HepG2 (cell line): ENCODE measurements at regions not wholly inside any gene's neighbourhood (a gene's known extent, or its start where the extent isn't known, plus 50 kb on each side); places are given as distances from the start of the nearest gene placed in this dataset.

Source experiments
- ARNT2 ChIP-seq: sonication (generic); formaldehyde crosslinking; IDR thresholded peaks from 2 replicates; pipeline ENCODE4 v1.8.0; 2022; ENCODE audit warnings: mild to moderate bottlenecking, low read depth, missing genetic modification reagents, moderate library complexity
- EZH2 ChIP-seq: conservative IDR thresholded peaks from 2 replicates; pipeline ENCODE4 v1.6.1; 2012; ENCODE audit warnings: mild to moderate bottlenecking, low read depth, low read length, moderate library complexity
- IRF2 ChIP-seq: IDR thresholded peaks from 2 replicates; pipeline ENCODE4 v1.6.1; 2018; ENCODE audit warnings: missing genetic modification reagents, missing compliant biosample characterization
- POLR2A ChIP-seq, 2 experiments: IDR thresholded peaks; 2 replicates each; pipeline ENCODE4 v1.6.1; 2011; ENCODE audit warnings: low read depth in 2 of 2, low read length in 2 of 2, mild to moderate bottlenecking in 1 of 2, moderate library complexity in 1 of 2; ENCODE audit not compliant: insufficient read depth in 1 of 2
- PRDM10 ChIP-seq: sonication (generic); formaldehyde crosslinking; IDR thresholded peaks from 2 replicates; pipeline ENCODE4 v1.4.0; 2020; ENCODE audit warnings: low read depth, missing genetic modification reagents
- SAFB2 ChIP-seq: sonication (generic); formaldehyde crosslinking; IDR thresholded peaks from 2 replicates; pipeline ENCODE4 v1.5.1; 2020; ENCODE audit warnings: missing genetic modification reagents, low read depth, mild to moderate bottlenecking, borderline replicate concordance
- U2AF2 ChIP-seq: fragments of 200-400 bp; formaldehyde crosslinking; IDR thresholded peaks from 2 replicates; pipeline ENCODE4 v1.6.1; 2017; ENCODE audit warnings: low read depth, mild to moderate bottlenecking, low read length
- ZNF687 ChIP-seq: sonication (generic); formaldehyde crosslinking; IDR thresholded peaks from 2 replicates; pipeline ENCODE4 v1.5.1; 2020; ENCODE audit warnings: mild to moderate bottlenecking, missing genetic modification reagents, moderate library complexity

DNA sequence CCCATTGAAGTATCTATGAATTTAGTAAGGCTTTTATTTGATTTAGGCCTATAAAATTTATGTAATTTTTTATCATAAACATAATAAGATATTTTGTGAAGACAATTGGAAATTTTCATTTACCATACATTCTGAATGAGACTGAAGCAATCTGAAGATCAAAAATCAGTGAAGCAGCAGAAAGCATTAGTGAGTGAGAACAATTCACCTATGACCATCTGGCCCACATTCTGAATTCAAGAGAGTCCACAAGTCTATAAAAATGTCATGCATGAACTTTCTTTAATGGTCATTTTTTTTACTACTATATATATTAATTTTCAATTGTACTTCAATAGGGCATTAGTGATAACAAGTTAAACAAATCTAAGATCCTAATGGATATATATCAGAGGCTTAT, 1026.6 kb upstream of the MAP3K7 start:
- TF ChIP-seq ZNF687 (no peak), ARNT2 (CRISPR knock-in tag) (no peak), PRDM10 (no peak), SAFB2 (CRISPR knock-in tag) (no peak), POLR2A (IDR thresholded peaks at IDR 0.05; ENCODE audit: insufficient read depth in 1 of 2, low read depth in 2 of 2, low read length in 2 of 2) (no peak), IRF2 (CRISPR knock-in tag) (no peak), U2AF2 (no peak), EZH2 (no peak)
